ENCODE measurements at regions not wholly inside any gene's neighbourhood (a gene's known extent, or its start where the extent isn't known, plus 50 kb on each side); places are given as distances from the start of the nearest gene placed in this dataset.

GRCh38 chr19:28521614-28522544 is 691.1 kb downstream of the UQCRFS1 start:
- DNase-seq (ENCODE audit: low read depth) = no peak
- no peak overlapping the region for H3K4me3 ChIP-seq (ENCODE audit: low read depth, low read length)

DNA sequence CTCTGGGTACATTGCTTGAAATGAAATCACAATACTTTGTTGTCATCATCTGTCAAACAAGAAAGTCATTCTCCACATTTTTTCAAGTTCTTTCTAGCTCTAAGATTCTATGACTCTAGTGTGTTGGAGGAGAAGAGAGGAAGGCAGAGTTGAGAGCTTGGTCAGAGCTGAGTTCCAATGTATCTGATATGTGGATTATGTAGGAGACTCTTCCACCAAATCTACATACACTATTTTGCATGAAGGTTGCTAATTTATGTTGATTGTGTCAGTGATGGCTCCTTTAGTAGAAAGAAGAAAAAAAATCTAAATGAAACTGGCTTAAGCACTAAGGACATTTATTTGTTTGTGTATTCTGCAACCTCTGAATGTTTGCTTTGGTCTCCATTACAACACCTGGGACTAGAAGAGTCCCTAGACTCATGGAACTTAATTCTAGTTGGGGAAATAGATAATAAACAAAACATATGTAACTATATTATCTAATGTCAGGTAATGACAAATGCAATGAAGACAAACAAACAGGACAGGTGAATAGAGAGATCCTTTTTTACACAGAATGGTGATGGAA is 691.9 kb downstream of the UQCRFS1 start:
- no peak overlapping the region for H3K4me3 ChIP-seq (ENCODE audit: low read depth, low read length)
- no peak for DNase-seq (ENCODE audit: low read depth)

DNA sequence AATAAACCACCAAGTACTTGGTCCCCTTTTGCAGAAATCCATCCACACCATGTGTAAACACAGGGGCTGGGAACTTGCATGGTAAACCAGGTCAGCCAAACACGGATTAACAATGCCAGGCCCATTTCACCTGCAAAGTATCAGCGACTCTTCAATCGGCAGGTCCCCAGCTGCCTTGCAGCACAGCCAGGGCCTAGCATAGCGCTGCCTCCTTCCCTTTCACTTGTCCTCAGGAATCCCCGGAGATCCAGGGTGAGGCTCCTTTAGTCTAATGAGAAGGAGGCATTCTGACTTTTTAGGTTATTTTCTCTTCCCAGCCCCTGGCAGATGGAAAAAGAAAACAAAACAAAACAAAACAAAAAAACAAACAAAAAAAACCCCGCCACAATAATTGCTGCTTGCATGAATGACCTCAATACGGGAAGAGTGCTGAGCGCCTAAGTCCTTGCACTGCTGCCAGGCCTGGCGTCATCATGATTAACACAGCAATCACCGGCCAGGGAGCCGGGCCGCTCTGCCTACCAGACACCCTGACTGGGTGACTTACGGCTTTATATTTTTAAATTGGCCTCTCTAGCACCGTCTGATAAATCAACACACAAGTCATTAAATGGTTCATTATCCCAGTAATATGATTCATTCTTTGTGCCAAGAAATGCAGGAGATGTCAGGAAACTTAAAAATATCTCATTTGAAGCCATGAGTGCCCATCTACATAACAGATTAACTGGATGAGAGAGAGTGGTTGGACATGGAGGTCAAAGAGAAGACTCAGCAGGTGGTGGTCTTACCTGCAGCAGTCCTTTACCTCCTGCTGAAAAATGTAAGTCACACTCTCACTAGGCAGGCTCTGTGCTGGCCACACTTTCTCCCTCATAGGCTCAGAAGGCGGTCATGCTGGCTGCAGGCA is 692.7 kb downstream of the UQCRFS1 start:
- H3K4me3 ChIP-seq (ENCODE audit: low read depth, low read length) = no peak overlapping the region
- peak; percentile 13 for DNase-seq (ENCODE audit: low read depth)

- DNase-seq (ENCODE audit: low read depth) = no peak
- H3K4me3 ChIP-seq (ENCODE audit: low read depth, low read length) = no peak overlapping the region
Observed at GRCh38 chr19:28519218-28519779, 693.7 kb downstream of the UQCRFS1 start.

GRCh38 chr19:28516415-28516872 is 696.5 kb downstream of the UQCRFS1 start:
- DNase-seq (ENCODE audit: low read depth) = no peak
- H3K4me3 ChIP-seq (ENCODE audit: low read depth, low read length) = no peak overlapping the region

DNA sequence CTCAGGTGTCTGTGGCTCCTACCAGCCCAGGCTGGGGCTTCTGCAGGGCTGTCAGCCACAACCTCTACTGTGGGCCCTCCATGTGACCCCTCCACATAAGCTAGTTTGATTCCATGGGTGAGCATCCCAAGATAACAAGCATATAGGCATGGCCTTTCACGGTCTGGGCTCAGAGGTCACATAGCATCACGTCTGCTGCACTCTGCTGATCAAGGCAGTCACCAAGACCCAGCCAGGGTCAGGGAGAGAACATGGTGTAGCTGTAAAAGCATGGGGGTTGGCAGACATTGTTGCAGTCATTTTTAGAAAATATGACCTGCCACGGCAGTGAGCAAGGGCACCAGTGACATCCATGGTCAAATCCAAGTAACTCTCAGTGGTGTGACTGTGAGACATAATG is 698.8 kb downstream of the UQCRFS1 start:
- no peak for DNase-seq (ENCODE audit: low read depth)
- H3K4me3 ChIP-seq (ENCODE audit: low read depth, low read length) = no peak overlapping the region

DNA sequence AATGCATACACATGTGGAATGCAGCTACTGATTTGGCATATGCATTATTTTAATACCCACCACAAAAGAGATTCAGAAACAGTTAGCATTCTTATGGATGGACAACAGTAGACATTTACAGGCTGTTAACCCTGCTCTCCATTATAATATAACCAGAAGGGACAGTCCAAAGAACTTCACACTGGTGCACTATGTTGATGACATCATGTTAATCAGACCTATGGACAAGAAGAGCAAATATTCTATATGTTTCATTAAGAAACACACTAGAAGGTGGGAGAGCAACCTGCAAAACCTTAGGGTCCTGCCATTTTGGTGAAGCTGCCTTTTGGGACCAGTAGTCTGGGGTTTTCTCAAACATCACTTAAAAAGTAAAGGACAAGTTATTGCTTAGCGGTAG is 701.3 kb downstream of the UQCRFS1 start:
- no peak for DNase-seq (ENCODE audit: low read depth)

DNA sequence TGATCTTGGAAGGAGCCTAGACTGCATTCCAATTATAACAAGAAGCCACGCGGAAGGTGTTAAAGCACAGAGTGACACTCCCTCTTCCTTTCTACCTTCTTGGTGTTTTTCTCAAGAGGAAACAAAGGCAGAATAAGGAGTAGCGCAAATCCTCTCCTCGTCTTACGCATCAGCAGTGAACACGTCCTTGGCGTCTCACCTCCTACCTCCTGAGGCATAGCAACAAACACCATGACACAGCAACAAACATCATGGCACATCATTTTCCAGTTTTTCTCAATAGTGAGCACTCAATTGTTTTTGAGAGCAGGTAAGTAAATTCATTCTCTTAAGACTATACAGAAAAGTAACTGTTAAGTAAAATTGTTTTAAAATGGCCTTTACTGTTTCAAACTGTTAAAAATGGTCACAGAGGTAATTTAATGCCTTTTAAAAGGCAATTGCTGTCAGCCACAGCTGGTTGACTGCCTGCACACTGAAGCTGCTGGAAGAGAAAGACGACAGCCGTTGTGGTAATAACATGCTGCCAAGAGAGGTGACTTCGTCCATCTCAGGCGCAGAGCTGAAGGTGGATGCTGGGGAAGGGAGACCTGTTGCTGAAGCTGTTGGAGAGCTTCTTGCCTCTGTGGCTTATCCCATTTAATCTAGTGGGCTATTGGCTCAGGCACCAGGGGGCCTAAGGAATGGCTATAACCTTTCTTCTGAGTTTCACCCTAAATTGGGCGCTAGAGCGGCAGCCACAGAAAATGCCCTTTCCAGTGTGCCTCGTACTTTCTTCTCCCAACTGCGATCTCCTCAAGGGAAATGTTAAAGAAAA is 703.7 kb downstream of the UQCRFS1 start:
- H3K4me3 ChIP-seq (ENCODE audit: low read depth, low read length) = no peak overlapping the region
- no peak for DNase-seq (ENCODE audit: low read depth)

More for the DNA sequence above, 701.3 kb downstream of the UQCRFS1 start:
- H3K4me3 ChIP-seq (ENCODE audit: low read depth, low read length) = no peak overlapping the region

DNA sequence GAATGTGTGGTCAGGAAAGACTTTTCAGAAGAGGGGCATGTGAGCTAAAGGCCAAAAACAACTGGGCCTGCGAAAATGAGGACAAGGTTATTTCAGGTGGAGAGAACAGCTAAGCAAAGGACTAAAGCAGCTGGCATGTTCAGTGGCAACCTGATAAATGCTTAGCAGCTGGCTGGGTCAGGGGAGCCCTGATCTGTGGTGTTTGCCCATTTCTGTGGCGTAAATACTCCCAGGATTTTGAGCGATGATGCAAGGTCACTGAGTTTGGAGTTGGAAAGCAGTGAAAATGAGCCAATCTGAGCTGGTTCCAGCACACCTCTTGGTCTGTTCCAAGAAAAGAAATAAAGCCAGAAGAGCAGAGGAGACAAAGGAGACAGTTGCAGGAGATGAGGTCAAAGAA is 704.3 kb downstream of the UQCRFS1 start:
- no peak for DNase-seq (ENCODE audit: low read depth)
- H3K4me3 ChIP-seq (ENCODE audit: low read depth, low read length) = no peak overlapping the region

GRCh38 chr19:28505933-28506332 is 707.0 kb downstream of the UQCRFS1 start:
- no peak for DNase-seq (ENCODE audit: low read depth)
- H3K4me3 ChIP-seq (ENCODE audit: low read depth, low read length) = no peak overlapping the region

DNA sequence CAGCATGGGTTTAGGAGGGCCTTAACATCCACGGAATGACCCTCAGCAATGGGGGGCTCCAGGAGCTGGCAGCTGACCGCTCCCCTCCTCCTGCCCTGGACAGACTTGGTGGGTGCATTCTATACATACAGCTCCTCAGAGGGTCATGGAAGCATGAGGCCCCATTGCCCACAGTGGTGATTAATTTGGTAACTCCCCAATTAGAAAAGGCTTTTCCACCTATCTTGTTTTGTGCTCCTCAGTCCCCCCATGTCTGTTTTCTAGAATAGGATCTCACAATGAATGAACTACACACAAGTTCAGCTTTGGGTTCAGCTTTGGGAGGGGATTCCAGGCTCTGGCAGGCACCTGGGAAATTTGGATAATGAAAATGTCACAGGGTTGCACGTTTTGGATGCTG is 707.8 kb downstream of the UQCRFS1 start:
- no peak overlapping the region for H3K4me3 ChIP-seq (ENCODE audit: low read depth, low read length)
- DNase-seq (ENCODE audit: low read depth) = no peak

DNA sequence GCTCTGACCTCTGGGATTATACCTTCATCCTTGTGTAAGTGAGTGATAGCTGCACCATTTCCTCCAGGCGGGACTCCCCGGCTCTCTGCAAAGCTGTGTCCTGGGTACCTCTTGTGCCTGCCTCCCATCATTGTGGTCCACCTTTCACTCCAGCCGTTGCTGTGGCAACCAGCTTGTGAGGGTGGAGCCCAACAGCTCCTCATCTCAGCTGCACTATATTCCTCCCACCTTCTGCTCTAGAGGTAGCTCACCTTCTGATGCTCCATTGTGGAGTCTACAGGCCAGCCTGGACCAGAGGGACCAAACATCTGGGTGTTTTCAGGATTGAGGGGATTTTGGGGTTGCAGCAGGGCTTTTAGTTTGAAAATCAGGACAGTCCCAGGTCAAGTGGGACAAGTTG is 708.2 kb downstream of the UQCRFS1 start:
- no peak overlapping the region for H3K4me3 ChIP-seq (ENCODE audit: low read depth, low read length)
- no peak for DNase-seq (ENCODE audit: low read depth)

DNA sequence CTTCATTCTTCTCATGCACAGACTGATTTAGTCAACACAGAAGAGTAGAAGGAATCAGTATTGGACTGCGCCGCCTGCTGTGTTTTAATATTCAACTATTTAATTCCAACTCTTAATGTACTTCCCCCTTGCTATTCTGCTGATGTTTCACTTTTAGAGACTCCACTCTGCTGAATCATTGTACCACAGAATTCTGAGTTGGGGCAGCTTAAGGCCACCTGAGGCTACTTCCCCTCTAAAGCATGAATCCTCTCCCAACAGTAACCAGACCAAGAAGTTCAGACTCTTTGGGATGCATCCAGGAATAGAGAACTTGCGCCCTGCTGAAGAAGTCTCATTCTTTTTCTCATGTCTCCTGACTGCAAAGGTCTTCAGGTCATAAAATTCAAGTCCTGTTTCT is 708.8 kb downstream of the UQCRFS1 start:
- no peak overlapping the region for H3K4me3 ChIP-seq (ENCODE audit: low read depth, low read length)
- DNase-seq (ENCODE audit: low read depth) = no peak

- no peak for DNase-seq (ENCODE audit: low read depth)
- no peak overlapping the region for H3K4me3 ChIP-seq (ENCODE audit: low read depth, low read length)
Observed at GRCh38 chr19:28502879-28503734, 709.8 kb downstream of the UQCRFS1 start.

DNA sequence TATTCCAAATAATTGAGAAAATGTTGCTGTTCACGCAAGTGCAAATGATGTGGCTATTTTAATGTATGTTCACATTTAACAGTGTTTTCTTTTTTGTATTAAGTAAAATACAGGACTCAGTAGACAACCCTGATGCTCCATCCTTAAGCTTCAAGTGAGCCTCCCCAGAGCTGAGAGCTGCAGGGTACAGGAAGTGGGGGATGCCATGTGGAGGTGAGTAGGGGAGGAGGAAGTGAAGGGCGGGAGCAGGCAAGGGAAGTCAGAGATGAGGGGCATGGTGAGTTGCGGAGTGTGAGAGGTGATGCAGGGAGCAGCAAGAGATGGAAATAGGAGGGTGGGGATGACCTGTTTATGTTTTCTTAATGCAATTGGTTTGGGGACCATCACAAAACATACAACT is 711.0 kb downstream of the UQCRFS1 start:
- DNase-seq (ENCODE audit: low read depth) = no peak
- no peak overlapping the region for H3K4me3 ChIP-seq (ENCODE audit: low read depth, low read length)

DNA sequence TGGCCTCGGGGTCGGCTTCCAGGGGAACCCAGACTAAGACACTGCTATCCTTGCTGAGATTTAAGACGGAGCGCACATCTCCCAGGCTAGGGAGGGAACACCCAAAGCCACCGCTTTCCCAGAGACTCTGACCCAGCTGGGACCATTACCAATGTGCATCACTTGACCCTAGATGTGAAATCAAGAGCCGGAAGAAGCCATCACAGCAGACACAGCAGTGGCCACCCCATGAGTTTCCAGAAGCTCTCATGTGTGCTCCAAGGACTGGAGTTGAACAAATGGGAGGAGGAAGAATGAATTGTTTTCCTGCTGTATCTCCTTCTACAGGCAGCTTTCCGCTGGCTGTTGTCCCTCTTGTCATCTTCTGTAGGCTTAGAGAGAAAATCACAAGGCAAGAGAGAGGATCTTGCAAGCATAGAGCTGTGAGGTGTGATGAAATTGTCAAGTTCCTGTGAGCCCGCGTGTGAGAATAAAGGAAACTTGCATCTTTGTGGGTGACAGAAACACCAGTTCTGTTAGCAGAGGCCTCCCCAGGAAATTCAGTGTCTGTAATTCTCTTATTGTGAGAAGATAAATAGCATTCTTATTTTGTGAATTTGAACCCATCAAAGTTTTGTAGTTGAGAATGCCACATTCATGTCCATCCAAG is 711.8 kb downstream of the UQCRFS1 start:
- no peak for DNase-seq (ENCODE audit: low read depth)

GRCh38 chr19:28500296-28500695 is 712.7 kb downstream of the UQCRFS1 start:
- DNase-seq (ENCODE audit: low read depth) = no peak

More for the DNA sequence above, 711.8 kb downstream of the UQCRFS1 start:
- no peak overlapping the region for H3K4me3 ChIP-seq (ENCODE audit: low read depth, low read length)

More at GRCh38 chr19:28500296-28500695, 712.7 kb downstream of the UQCRFS1 start:
- no peak overlapping the region for H3K4me3 ChIP-seq (ENCODE audit: low read depth, low read length)
